H9 (cell line): ENCODE measurements at regions not wholly inside any gene's neighbourhood (a gene's known extent, or its start where the extent isn't known, plus 50 kb on each side); places are given as distances from the start of the nearest gene placed in this dataset.

Experiments used
- DNase-seq: peaks from one replicate; pipeline ENCODE4 v3.0.0-alpha.2; 2017
- H2AFZ ChIP-seq: one replicate; pipeline ENCODE4 v1.6.1; 2013; ENCODE audit warnings: mild to moderate bottlenecking, low read length, control low read depth, moderate library complexity
- H2AK5ac ChIP-seq: 2 replicates; pipeline ENCODE4 v1.6.1; 2013; ENCODE audit warnings: low read length, control low read depth, mixed read lengths; ENCODE audit not compliant: insufficient read length
- H2BK120ac ChIP-seq: one replicate; pipeline ENCODE4 v1.6.1; 2013; ENCODE audit warnings: low read depth, mild to moderate bottlenecking, low read length, control low read depth, inconsistent platforms; ENCODE audit not compliant: poor library complexity, severe bottlenecking
- H2BK12ac ChIP-seq: 2 replicates; pipeline ENCODE4 v1.6.1; 2013; ENCODE audit warnings: low read length, control low read depth, mixed read lengths, low read depth; ENCODE audit not compliant: insufficient read length
- H2BK15ac ChIP-seq: 2 replicates; pipeline ENCODE4 v1.6.1; 2013; ENCODE audit warnings: low read depth, low read length, control low read depth
- H2BK20ac ChIP-seq: one replicate; pipeline ENCODE4 v1.6.1; 2013; ENCODE audit warnings: low read depth, mild to moderate bottlenecking, low read length, control low read depth, inconsistent platforms; ENCODE audit not compliant: poor library complexity, severe bottlenecking
- H2BK5ac ChIP-seq: 2 replicates; pipeline ENCODE4 v1.6.1; 2013; ENCODE audit warnings: low read length, control low read depth, mixed read lengths; ENCODE audit not compliant: insufficient read length
- H3K14ac ChIP-seq: 2 replicates; pipeline ENCODE4 v1.6.1; 2013; ENCODE audit warnings: low read length, control low read depth; ENCODE audit not compliant: insufficient read depth
- H3K18ac ChIP-seq: 2 replicates; pipeline ENCODE4 v1.6.1; 2013; ENCODE audit warnings: low read depth, mild to moderate bottlenecking, mixed read lengths, low read length, control low read depth; ENCODE audit not compliant: insufficient read length
- H3K23ac ChIP-seq: 2 replicates; pipeline ENCODE4 v1.6.1; 2013; ENCODE audit warnings: low read length, control low read depth, mixed read lengths, low read depth; ENCODE audit not compliant: insufficient read length
- H3K23me2 ChIP-seq: 2 replicates; pipeline ENCODE4 v1.6.1; 2013; ENCODE audit warnings: low read depth, mild to moderate bottlenecking, mixed read lengths, low read length, control low read depth; ENCODE audit not compliant: insufficient read length, poor library complexity, severe bottlenecking
- H3K27ac ChIP-seq: 2 replicates; pipeline ENCODE4 v1.5.1; 2013; ENCODE audit warnings: low read length, control low read depth, mixed read lengths, low read depth; ENCODE audit not compliant: insufficient read length
- H3K27me3 ChIP-seq: 2 replicates; pipeline ENCODE4 v1.6.1; 2013; ENCODE audit warnings: low read length, control low read depth, inconsistent platforms; ENCODE audit not compliant: insufficient read depth
- H3K4ac ChIP-seq: 2 replicates; pipeline ENCODE4 v1.6.1; 2013; ENCODE audit warnings: low read depth, mild to moderate bottlenecking, control low read depth, inconsistent platforms, low read length, moderate library complexity
- H3K4me1 ChIP-seq: 2 replicates; pipeline ENCODE4 v1.6.1; 2013; ENCODE audit warnings: low read length, control low read depth, inconsistent platforms; ENCODE audit not compliant: insufficient read depth
- H3K4me2 ChIP-seq: 2 replicates; pipeline ENCODE4 v1.6.1; 2013; ENCODE audit warnings: low read length, control low read depth, mixed read lengths; ENCODE audit not compliant: insufficient read length, insufficient read depth
- H3K56ac ChIP-seq: 2 replicates; pipeline ENCODE4 v1.6.1; 2013; ENCODE audit warnings: low read depth, mild to moderate bottlenecking, mixed read lengths, low read length, control low read depth; ENCODE audit not compliant: insufficient read length
- H3K79me1 ChIP-seq: 2 replicates; pipeline ENCODE4 v1.6.1; 2013; ENCODE audit warnings: low read depth, mild to moderate bottlenecking, moderate library complexity, low read length, control low read depth, inconsistent platforms; ENCODE audit not compliant: insufficient read depth, poor library complexity, severe bottlenecking
- H3K79me2 ChIP-seq: 2 replicates; pipeline ENCODE4 v1.6.1; 2013; ENCODE audit warnings: low read length, control low read depth, inconsistent platforms; ENCODE audit not compliant: insufficient read depth
- H3K9ac ChIP-seq: 2 replicates; pipeline ENCODE4 v1.6.1; 2013; ENCODE audit warnings: low read length, control low read depth, mixed read lengths; ENCODE audit not compliant: insufficient read length; ENCODE audit errors: extremely low read depth
- H3K9me3 ChIP-seq: one replicate; pipeline ENCODE4 v1.6.1; 2013; ENCODE audit warnings: low read depth, low read length, inconsistent platforms; ENCODE audit not compliant: control insufficient read depth
- H3T11ph ChIP-seq: one replicate; pipeline ENCODE4 v1.6.1; 2013; ENCODE audit warnings: mild to moderate bottlenecking, low read length, control low read depth, inconsistent platforms
- H4K20me1 ChIP-seq: one replicate; pipeline ENCODE4 v1.6.1; 2013; ENCODE audit not compliant: control insufficient read depth, insufficient read length, insufficient read depth
- H4K5ac ChIP-seq: 2 replicates; pipeline ENCODE4 v1.6.1; 2013; ENCODE audit warnings: low read depth, mild to moderate bottlenecking, mixed read lengths, low read length, control low read depth; ENCODE audit not compliant: insufficient read length
- H4K8ac ChIP-seq: replicated peaks from 2 replicates; pipeline ENCODE4 v1.6.1; 2013; ENCODE audit warnings: low read length, control low read depth, mixed read lengths, low read depth; ENCODE audit not compliant: insufficient read length
- H4K91ac ChIP-seq: 2 replicates; pipeline ENCODE4 v1.6.1; 2013; ENCODE audit warnings: low read depth, mild to moderate bottlenecking, moderate library complexity, mixed read lengths, low read length, control low read depth; ENCODE audit not compliant: insufficient read length
- H3K27ac Mint-ChIP-seq, 3 experiments: 2 replicates in 2 of 3; 3 replicates in 1 of 3; pipeline ENCODE4 v1.8.0; 2020 to 2021; ENCODE audit warnings: mixed read lengths in 3 of 3, mild to moderate bottlenecking in 1 of 3, moderate library complexity in 1 of 3
- H3K27me3 Mint-ChIP-seq: 2 replicates; pipeline ENCODE4 v1.8.0; 2021; ENCODE audit warnings: low read depth, mild to moderate bottlenecking, moderate library complexity, mixed read lengths
- H3K36me3 Mint-ChIP-seq, 3 experiments: 2 replicates in 2 of 3; 3 replicates in 1 of 3; pipeline ENCODE4 v1.8.0; 2020 to 2021; ENCODE audit warnings: low read depth in 3 of 3, mixed read lengths in 3 of 3; ENCODE audit not compliant: insufficient read depth in 1 of 3
- H3K4me1 Mint-ChIP-seq, 2 experiments: 2 replicates each; pipeline ENCODE4 v1.8.0; 2020; ENCODE audit warnings: mixed read lengths in 2 of 2
- H3K4me3 Mint-ChIP-seq, 2 experiments: 2 replicates in 1 of 2; 3 replicates in 1 of 2; pipeline ENCODE4 v1.8.0; 2020 to 2021; ENCODE audit warnings: mild to moderate bottlenecking in 2 of 2, mixed read lengths in 2 of 2, moderate library complexity in 1 of 2
- H3K9me3 Mint-ChIP-seq, 2 experiments: 2 replicates in 1 of 2; 3 replicates in 1 of 2; pipeline ENCODE4 v1.8.0; 2020; ENCODE audit warnings: mild to moderate bottlenecking in 2 of 2, mixed read lengths in 2 of 2, moderate library complexity in 1 of 2
- WGBS: extraction: QIAGEN DNeasy Blood & Tissue Kit; methylation state at CpG from one replicate; pipeline ENCODE4 v1.1.7; 2013; ENCODE audit warnings: missing lambda C conversion rate, low lambda C conversion rate, mixed read lengths; ENCODE audit not compliant: insufficient read length; ENCODE audit errors: extremely low coverage; 5-methylcytosine and 5-hydroxymethylcytosine counted together
- TF ChIP-seq, protein P1 (sequence below): fragments of 200-600 bp; sonication (generic); conservative IDR thresholded peaks from 3 replicates; pipeline ENCODE4 v1.8.0; 2021; ENCODE audit warnings: antibody characterized with exemption, mild to moderate bottlenecking

DNA sequence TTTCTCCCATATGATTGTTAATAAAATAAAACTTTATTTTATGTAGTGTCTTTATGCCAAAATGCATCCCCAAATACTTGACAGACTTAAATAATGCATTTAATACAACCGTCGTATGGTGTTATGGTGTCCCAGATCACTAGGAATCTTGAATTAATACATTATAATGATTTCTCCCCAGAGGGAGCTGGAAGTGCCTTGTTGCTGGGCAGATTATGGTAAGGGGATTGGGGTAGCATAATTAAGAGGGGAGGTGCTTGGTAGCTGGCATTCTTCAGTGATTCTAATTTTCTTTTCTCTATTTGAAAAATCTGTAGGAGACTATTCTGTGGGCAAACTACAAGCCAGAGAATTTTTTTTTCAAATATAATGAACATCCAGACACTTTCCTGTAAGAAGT, 1043.7 kb downstream of the ADGRL2 start:
- Mint-ChIP-seq H3K4me3 (no peak overlapping the region; a peak in 1 of 5 replicates), H3K36me3 (no peaks in the 10 kb centered on the region), H3K27me3 (no peaks in the 10 kb centered on the region), H3K9me3 (no peaks in the 10 kb centered on the region), H3K27ac (peak overlapping the region in 2 of 3 experiments; percentile 41 to 66; a peak in 1 of 7 replicates), H3K4me1 (peaks cover 64 to 71% of the 10 kb centered on the region in 2 experiments)
- no peak overlapping the region for H3K4me2 ChIP-seq
- H3K56ac ChIP-seq: no peak overlapping the region
- H4K20me1 ChIP-seq: no peaks in the 10 kb centered on the region
- H3K23ac ChIP-seq: no peak overlapping the region
- no peak overlapping the region for H4K5ac ChIP-seq
- no peak overlapping the region for H3K18ac ChIP-seq
- H3K79me2 ChIP-seq: no peaks in the 10 kb centered on the region
- no CpG with 5 or more reads among the region's 2 CpGs for WGBS
- H3K4ac ChIP-seq: no peak overlapping the region
- TF ChIP-seq, protein P1, sequence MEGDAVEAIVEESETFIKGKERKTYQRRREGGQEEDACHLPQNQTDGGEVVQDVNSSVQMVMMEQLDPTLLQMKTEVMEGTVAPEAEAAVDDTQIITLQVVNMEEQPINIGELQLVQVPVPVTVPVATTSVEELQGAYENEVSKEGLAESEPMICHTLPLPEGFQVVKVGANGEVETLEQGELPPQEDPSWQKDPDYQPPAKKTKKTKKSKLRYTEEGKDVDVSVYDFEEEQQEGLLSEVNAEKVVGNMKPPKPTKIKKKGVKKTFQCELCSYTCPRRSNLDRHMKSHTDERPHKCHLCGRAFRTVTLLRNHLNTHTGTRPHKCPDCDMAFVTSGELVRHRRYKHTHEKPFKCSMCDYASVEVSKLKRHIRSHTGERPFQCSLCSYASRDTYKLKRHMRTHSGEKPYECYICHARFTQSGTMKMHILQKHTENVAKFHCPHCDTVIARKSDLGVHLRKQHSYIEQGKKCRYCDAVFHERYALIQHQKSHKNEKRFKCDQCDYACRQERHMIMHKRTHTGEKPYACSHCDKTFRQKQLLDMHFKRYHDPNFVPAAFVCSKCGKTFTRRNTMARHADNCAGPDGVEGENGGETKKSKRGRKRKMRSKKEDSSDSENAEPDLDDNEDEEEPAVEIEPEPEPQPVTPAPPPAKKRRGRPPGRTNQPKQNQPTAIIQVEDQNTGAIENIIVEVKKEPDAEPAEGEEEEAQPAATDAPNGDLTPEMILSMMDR: no peak
- H2BK12ac ChIP-seq: no peak overlapping the region
- no peaks in the 10 kb centered on the region for H3K23me2 ChIP-seq
- no peak overlapping the region for H2BK15ac ChIP-seq
- no peak overlapping the region for H2BK20ac ChIP-seq
- DNase-seq: no peak
- H2BK5ac ChIP-seq: no peak overlapping the region
- H3T11ph ChIP-seq: no peak overlapping the region
- H2AK5ac ChIP-seq: no peak overlapping the region
- no peak overlapping the region for H3K27ac ChIP-seq
- no peaks in the 10 kb centered on the region for H3K27me3 ChIP-seq
- H4K91ac ChIP-seq: no peak overlapping the region
- no peak overlapping the region for H4K8ac ChIP-seq
- H2AFZ ChIP-seq: no peak overlapping the region
- no peak overlapping the region for H2BK120ac ChIP-seq
- no peak overlapping the region for H3K14ac ChIP-seq
- no peaks in the 10 kb centered on the region for H3K9me3 ChIP-seq
- H3K79me1 ChIP-seq: no peaks in the 10 kb centered on the region
- no peak overlapping the region for H3K9ac ChIP-seq
- H3K4me1 ChIP-seq: no peaks in the 10 kb centered on the region; the same call in 1 of the 2 replicates
